Brain microvascular endothelial cell (primary cell): ENCODE measurements at regions not wholly inside any gene's neighbourhood (a gene's known extent, or its start where the extent isn't known, plus 50 kb on each side); places are given as distances from the start of the nearest gene placed in this dataset.

ENCODE experiments used
- DNase-seq: peaks from one replicate; pipeline ENCODE4 v3.0.0-alpha.2; 2020
- H3K27ac ChIP-seq: fragments of 250-450 bp; sonication (Bioruptor Pico); 2 replicates; pipeline ENCODE4 v1.5.1; 2020; ENCODE audit warnings: mild to moderate bottlenecking, moderate library complexity
- H3K27me3 ChIP-seq: fragments of 250-450 bp; sonication (Bioruptor Pico); replicated peaks from 2 replicates; pipeline ENCODE4 v1.5.1; 2020; ENCODE audit warnings: mild to moderate bottlenecking
- H3K36me3 ChIP-seq: fragments of 250-450 bp; sonication (Bioruptor Pico); replicated peaks from 2 replicates; pipeline ENCODE4 v1.5.1; 2020; ENCODE audit warnings: mild to moderate bottlenecking
- H3K4me3 ChIP-seq: 2 replicates; pipeline ENCODE4 v1.5.1; 2011; ENCODE audit warnings: low read depth, mild to moderate bottlenecking, control low read depth, low read length, moderate library complexity
- CTCF ChIP-seq: IDR thresholded peaks from 2 replicates; pipeline ENCODE4 v1.5.1; 2011; ENCODE audit warnings: low read depth, mild to moderate bottlenecking, moderate library complexity, low read length, control low read depth, inconsistent platforms; ENCODE audit errors: missing control alignments
- in situ Hi-C: cut with HindIII; loops from 2 replicates; pipeline ENCODE4 v1.10.0; 2017; ENCODE audit warnings: low sequenced_read_pairs, low pct_ligation_motif_present

DNA sequence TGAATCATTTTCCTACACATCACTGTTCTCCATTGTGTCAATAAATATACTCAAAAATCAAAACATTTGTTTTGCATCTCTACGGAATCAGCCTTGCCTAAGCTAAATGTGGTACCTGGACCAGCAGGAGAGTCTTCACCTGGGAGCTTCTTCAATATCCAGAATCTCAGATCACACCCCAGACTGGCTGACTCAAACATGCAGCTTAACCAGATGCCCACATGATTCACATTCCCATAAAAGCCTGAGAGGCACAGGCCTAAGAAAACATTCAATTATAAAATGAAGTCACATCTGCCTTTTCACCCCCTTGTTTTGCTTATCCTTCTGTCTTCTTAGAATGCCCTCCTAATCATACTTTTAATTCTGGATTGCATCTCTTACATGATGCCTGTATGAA is 1045.5 kb upstream of the NXPH2 start:
- DNase-seq = no peak
- Histone ChIP-seq H3K4me3 (no peak overlapping the region), H3K27ac (no peak overlapping the region), H3K36me3 (no peaks in the 10 kb centered on the region), H3K27me3 (no peaks in the 10 kb centered on the region)
- in situ Hi-C loops = no loop called here
- no peak for TF ChIP-seq CTCF

DNA sequence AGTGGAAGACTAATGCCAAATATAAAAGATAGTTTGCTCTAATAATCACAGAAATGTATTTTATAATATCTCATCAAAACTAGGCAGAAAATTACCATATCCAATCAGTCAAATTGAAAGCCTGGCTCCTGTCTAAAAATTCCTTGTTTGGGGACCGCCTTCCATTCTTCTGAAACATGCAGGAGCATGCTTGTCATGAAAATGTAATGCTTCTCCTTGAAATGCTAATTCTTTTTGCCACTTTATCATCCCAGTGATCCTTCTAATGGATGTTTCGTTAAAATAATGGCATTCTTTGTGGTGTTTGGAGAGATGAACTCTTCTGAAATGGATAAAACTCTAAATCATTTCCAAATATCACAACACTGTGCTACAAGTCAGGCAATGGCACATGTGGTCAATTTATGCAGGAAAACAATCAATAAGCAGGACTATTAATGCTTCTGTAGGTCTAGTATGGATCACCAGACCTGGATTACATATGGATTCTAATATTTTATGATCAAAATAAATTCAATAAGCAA is 1039.1 kb upstream of the NXPH2 start:
- H3K36me3 ChIP-seq = no peaks in the 10 kb centered on the region
- no peak for DNase-seq
- no peak overlapping the region for H3K4me3 ChIP-seq
- TF ChIP-seq CTCF = no peak
- no peak overlapping the region for H3K27ac ChIP-seq
- no peaks in the 10 kb centered on the region for H3K27me3 ChIP-seq
- in situ Hi-C loops = no loop called here

GRCh38 chr2:139814458-139814857 is 1034.3 kb upstream of the NXPH2 start:
- no peak for DNase-seq
- in situ Hi-C loops = no loop called here

GRCh38 chr2:139813340-139813739 is 1033.2 kb upstream of the NXPH2 start:
- Histone ChIP-seq H3K27me3 (no peaks in the 10 kb centered on the region), H3K27ac (no peak overlapping the region), H3K36me3 (no peaks in the 10 kb centered on the region), H3K4me3 (no peak overlapping the region)
- in situ Hi-C loops = no loop called here
- TF ChIP-seq CTCF = no peak
- DNase-seq = no peak

More at GRCh38 chr2:139814458-139814857, 1034.3 kb upstream of the NXPH2 start:
- Histone ChIP-seq H3K27ac (no peak overlapping the region), H3K4me3 (no peak overlapping the region), H3K27me3 (no peaks in the 10 kb centered on the region), H3K36me3 (no peaks in the 10 kb centered on the region)
- no peak for TF ChIP-seq CTCF

GRCh38 chr2:139805441-139805840 is 1025.3 kb upstream of the NXPH2 start:
- Histone ChIP-seq H3K4me3 (no peak overlapping the region), H3K36me3 (no peaks in the 10 kb centered on the region), H3K27me3 (no peaks in the 10 kb centered on the region), H3K27ac (no peak overlapping the region)
- no peak for DNase-seq
- in situ Hi-C loops = no loop called here
- no peak for TF ChIP-seq CTCF

DNA sequence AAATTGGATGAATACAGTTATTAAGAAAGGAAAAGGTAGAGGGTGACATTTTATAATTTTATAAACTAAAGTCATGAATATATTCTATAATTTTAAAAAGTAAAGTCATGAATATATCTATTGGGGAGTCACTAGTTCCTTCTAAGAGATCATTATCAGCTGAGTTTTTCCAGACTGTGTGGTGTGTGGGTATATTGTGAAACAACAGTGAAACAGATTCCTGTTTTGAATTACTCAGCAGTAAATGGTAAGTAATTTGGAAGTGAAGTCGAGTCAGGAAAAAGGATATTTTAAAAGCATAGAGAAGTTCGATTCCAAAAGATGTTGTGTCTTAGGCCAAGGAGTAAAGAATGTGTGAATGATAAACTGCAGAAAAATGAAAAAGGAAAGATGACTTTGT is 1018.2 kb upstream of the NXPH2 start:
- H3K36me3 ChIP-seq = no peaks in the 10 kb centered on the region
- in situ Hi-C loops = no loop called here
- TF ChIP-seq CTCF = no peak
- H3K27me3 ChIP-seq = no peaks in the 10 kb centered on the region
- DNase-seq = no peak
- H3K27ac ChIP-seq = no peak overlapping the region
- no peak overlapping the region for H3K4me3 ChIP-seq
